NOMO-1 treated with dmso at 0.1 percent for 144 hours (cell line): ENCODE measurements at regions not wholly inside any gene's neighbourhood (a gene's known extent, or its start where the extent isn't known, plus 50 kb on each side); places are given as distances from the start of the nearest gene placed in this dataset.

Experiments used
- DNase-seq: peaks from one replicate; lab custom pipeline; 2025; ENCODE audit not compliant: unreplicated experiment; lab: John Stamatoyannopoulos, UW

DNA sequence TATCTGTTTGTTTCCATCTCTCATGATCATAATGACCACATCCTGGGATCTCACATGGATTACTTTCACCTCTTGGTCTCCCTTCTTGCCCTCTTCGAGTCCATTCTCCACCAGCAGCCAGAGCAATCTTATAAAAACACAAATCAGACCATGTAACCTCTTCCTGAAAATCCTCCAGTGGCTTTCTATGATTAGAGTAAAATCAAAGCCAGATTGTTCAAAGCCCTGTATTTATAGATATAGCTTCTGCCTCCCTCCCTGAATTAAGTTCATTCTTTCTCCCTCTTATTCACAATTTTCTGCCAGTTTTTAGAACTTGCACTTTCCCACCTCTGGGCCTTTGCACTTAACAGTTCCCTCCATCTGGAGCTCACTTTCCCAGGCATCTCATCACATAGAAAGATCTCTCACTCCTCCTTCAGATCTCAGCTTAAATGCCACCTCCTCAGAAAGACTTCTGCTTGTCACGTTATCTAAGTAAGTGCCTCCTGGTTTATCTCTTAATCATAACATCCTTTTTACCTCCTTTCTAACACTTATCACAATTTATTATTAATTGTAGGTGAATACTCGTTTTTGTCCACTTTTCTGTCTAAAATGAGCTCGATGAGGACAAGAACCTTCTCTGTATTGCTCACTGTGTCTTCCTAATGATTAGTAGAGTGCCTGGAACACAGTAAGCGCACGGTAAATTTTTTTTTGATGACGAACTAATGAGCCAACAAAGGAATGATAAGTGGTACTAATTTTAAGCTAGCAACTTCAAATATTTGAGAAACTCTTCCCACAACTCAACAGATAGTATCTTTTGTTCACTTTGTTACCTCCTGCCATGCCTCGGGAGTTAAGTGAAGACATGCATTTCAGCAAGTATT is 80.5 kb downstream of the CYB561 start:
- DNase-seq, result no peak

DNA sequence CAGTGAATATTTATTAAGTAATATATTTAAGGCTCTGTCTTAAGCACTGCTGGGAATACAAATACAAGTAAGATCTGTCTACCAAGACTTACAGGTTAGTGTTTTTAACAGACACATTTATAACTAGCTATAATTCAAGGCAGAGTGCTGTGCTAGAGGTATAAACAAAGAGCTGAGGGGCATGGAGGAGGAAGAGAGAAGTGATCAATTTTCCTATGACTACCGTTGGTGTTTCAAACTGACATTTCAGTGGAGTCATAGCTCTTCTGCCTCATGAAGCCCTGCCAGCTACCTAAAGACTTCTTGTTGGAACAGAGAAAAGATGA is 79.9 kb downstream of the CYB561 start:
- DNase-seq, result no peak

DNA sequence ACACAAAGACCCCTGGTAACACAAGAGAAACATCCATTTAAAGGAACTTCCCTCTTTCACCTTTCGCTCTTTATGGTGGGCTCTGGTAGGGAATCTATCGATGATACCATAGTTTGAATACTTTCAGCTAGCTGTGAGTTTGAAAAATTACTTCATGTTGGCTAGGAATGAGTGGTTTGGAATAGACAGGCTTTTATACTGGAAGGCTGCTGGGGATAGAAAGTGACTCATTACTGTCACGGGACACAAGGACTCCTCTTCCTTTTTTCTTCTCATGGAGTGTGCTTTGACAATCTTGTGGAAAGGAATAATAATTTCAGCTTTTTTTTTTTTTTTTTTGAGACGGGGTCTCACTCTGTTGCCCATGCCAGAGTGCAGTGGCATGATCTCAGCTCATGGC is 76.9 kb downstream of the CYB561 start:
- DNase-seq, result no peak

DNA sequence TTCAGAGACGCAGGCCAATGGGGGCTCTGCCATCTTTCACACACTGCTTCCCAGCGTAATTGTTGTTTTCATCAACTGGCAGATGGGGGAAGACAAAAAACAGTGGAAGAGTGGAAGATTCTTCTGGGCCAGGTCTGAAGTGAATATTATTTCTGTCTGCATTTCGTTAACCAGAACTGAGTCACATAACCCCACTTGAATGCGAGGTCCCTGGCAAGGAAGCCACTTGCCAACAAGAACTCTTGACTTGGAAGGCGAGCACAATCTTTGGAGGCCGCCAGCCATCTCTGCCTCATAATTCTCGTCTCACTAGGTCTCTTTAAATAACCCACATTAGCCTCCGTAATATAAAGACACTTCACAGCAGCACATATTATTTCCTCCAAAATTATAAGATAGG is 75.4 kb downstream of the CYB561 start:
- DNase-seq, result no peak

DNA sequence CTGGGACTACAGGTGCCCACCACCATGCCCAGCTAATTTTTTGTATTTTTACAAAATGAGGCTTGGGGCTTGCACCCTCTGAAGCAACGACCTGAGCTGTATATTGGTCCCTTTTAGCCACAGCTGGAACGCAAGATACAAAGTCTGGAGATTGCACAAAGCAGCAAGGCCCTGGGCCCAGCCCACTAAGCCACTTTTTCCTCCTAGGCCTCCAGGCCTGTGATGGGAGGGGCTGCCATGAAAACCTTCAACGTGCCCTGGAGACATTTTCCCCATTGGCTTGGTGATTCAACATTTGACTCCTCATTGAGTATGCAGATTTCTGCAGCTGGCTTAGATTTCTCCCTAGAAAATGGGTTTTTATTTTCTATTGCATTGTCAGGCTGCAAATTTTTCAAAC is 69.2 kb downstream of the CYB561 start:
- no peak for DNase-seq

DNA sequence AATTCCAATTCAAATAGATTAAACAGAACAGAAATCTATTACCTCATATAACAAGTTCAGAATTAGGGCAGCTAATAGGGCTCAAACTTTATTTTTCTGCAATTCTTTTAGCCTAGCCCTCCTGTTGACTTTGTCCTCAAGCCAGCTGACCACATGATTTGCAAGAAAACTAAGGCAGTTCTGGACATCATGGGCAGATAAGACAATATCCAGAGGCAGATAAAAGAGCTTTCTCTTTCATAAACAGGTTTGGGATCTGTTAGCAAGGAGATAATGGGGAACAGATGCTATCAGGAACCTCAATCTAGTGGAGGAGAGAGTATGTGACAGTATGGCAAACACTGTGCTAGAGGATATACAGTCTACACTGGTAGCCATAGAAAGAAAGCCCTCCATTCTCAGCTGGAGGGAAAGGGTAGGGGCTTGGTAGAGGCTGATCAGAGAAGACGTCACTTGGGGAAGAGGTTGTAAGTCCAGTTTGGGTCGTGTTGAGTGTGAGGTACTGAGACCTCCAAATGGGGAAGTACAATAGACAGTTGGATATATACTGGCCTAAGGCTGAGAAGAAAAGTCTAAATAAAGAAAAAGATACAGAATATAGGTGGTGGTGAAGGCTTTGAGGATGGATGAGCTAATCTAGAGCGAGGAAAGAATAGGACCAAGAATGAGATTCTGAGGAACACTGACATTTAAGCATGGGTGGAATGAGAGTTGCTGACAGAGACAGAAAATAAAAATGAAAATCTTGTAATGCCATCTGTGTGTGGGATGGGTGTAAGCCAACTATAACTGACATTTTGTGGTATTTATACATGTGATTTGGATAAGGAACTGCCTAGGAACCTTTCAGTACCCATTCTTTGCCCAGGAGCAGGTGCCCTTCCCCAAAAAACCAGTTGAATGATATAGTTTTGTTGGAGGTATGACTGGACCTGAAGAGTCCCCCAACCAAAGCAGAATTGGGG is 67.4 kb downstream of the CYB561 start:
- DNase-seq, result no peak

DNA sequence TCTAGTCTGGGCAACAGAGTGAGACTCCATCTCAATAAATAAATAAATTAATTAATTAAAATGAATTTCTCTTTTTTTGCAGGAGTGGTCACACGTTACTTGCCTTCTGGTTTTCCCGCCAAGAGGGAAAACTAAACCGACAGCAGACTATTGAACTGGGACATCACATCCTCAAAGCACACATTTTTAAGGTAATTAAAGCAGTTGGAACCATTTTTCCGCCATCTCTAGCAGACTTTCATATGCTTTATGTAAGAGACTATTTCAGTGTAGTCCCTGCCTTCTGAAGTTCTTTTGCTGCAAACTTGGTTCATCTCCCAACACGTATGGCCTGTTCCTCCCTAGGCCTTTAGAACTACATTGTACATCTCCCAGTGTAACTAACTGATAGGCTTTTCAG is 66.5 kb downstream of the CYB561 start:
- no peak for DNase-seq

DNA sequence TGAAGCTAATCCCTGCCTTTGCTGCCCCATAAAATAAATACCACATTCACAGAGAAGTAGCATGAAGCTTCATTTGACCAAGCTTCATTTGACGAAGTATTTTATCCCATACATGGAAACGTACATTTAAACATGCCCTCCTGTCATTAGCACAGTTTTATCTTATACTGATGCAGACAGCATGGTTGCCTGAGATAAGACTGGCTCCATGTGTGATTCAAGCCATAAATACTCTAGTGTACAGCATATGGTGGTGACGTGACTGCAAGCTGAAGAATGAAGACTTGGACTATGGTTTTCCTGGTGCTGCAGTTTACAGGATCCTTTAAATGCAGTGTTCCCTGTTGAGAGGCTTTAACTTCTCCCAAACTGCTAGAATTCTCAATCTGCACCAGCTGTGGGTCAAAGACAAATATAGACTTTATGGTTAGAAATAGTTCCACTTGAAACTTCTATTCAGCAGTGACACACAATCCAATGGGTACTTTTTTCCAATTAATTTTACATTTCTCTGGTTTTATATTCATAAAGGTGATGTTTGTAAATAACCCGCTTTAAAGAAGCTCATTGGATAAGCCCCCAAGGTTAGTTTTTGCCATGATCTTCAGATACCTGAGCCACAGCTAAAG is 64.9 kb downstream of the CYB561 start:
- no peak for DNase-seq

DNA sequence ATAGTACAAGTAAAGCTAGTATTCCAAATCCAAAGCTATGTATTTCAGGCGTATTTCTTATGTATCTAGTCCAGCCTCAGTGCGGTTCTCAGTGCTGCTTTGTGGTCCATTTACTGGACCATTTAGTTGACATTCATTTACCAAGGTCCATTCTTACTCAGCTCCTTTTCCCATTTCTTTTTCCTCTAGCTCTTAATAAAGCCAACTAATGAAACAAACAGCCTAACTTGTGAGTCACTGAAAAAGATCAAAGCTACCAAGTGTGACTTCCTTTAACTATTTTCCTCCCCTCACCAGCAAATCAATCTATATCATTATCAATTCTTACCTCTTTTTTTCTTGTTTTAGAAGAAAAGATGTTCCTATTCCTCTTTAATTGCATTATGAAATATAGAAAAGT is 64.0 kb downstream of the CYB561 start:
- DNase-seq, result no peak
